ENCODE measurements at regions not wholly inside any gene's neighbourhood (a gene's known extent, or its start where the extent isn't known, plus 50 kb on each side); places are given as distances from the start of the nearest gene placed in this dataset.

GRCh38 chr12:59374783-59375182 is 221.0 kb upstream of the SLC16A7 start:
- Histone ChIP-seq H3K14ac (replicated peaks; ENCODE audit: low read depth, low read length) (no peak overlapping the region), H3K9me3 (ENCODE audit: control insufficient read depth, insufficient read depth, low read length) (no peaks in the 10 kb centered on the region), H3K18ac (ENCODE audit: low read depth, low read length) (no peak overlapping the region), H3K36me3 (ENCODE audit: control insufficient read depth, insufficient read depth, low read length) (no peaks in the 10 kb centered on the region), H2BK15ac (ENCODE audit: low read depth, low read length) (no peak overlapping the region), H3K79me1 (ENCODE audit: low read depth in 1 of 2, low read length in 2 of 2) (no peaks in the 10 kb centered on the region), H2AK5ac (ENCODE audit: low read depth, low read length) (no peak overlapping the region), H3K4me2 (ENCODE audit: low read depth, low read length) (no peak overlapping the region), H4K8ac (ENCODE audit: low read depth in 2 of 2, low read length in 2 of 2) (no peak overlapping the region), H3K4me3 (ENCODE audit: insufficient read depth, low read depth, low read length) (no peak overlapping the region), H3K56ac (ENCODE audit: extremely low read depth, insufficient read depth, low read length) (no peak overlapping the region), H3K27me3 (ENCODE audit: control insufficient read depth, insufficient read depth, low read length) (no peaks in the 10 kb centered on the region), H2BK5ac (ENCODE audit: low read depth, low read length, poor library complexity, severe bottlenecking) (no peak overlapping the region), H2AFZ (replicated peaks; ENCODE audit: low read length, poor library complexity) (no peak overlapping the region), H3K27ac (ENCODE audit: insufficient read depth, low read length) (no peak overlapping the region), H3K9me1 (ENCODE audit: insufficient read depth, low read length) (no peaks in the 10 kb centered on the region), H4K20me1 (ENCODE audit: insufficient read depth, low read length) (no peaks in the 10 kb centered on the region), H2AK9ac (replicated peaks; ENCODE audit: low read depth, low read length, poor library complexity) (no peak overlapping the region), H3K4ac (ENCODE audit: low read depth, low read length) (no peak overlapping the region), H4K5ac (ENCODE audit: low read depth, low read length) (no peak overlapping the region), H2BK120ac (ENCODE audit: low read depth, low read length) (no peak overlapping the region), H3K23ac (ENCODE audit: low read depth, low read length) (no peak overlapping the region), H4K91ac (ENCODE audit: insufficient read depth, low read depth, low read length) (no peak overlapping the region), H3K9ac (ENCODE audit: low read depth, low read length) (no peak overlapping the region), H3K4me1 (ENCODE audit: control insufficient read depth, insufficient read depth, low read length) (no peaks in the 10 kb centered on the region), H2BK20ac (ENCODE audit: low read depth, low read length) (no peak overlapping the region)
- intact Hi-C loops (cut with micrococcal nuclease) (loop anchor here (5.0 to 10.0 kb wide), 5 partner anchors 60 to 1390 kb away; no protein-coding TSS in a partner anchor), dilution Hi-C loops (cut with HindIII; ENCODE audit: low sequenced_read_pairs, unreplicated experiment) (no loop called here), in situ Hi-C loops (cut with MboI; ENCODE audit: low sequenced_read_pairs) (no loop called here)
- POLR2A ChIA-PET (ENCODE audit: unreplicated experiment): no interaction called here
- no peak for ATAC-seq (ENCODE audit: low read depth)
- 100% methylated on average over 1 of the region's 1 CpG; no CpG with 5 or more reads in 1 of the 2 experiments for WGBS, 2 experiments (ENCODE audit: extremely low coverage in 2 of 2, insufficient read length in 1 of 2)
- CTCF ChIA-PET: no interaction called here
- BruUV-seq (replicated peaks): no TSS peak
- TF ChIP-seq SMC3 (IDR thresholded peaks at IDR 0.05; ENCODE audit: low read depth, low read length) (no peak), BHLHE40 (IDR thresholded peaks at IDR 0.05; ENCODE audit: low read depth, low read length) (no peak), ELK1 (IDR thresholded peaks at IDR 0.05; ENCODE audit: borderline replicate concordance, low read depth, low read length) (no peak), MAFK (IDR thresholded peaks at IDR 0.05; ENCODE audit: low read depth, low read length) (no peak), MAZ (IDR thresholded peaks at IDR 0.05; ENCODE audit: borderline replicate concordance, low read depth, low read length) (no peak), POLR2A (IDR thresholded peaks at IDR 0.05; ENCODE audit: low read depth, low read length) (no peak), MXI1 (IDR thresholded peaks at IDR 0.05; ENCODE audit: borderline replicate concordance, low read depth, low read length) (no peak), RAD21 (IDR thresholded peaks at IDR 0.05; ENCODE audit: low read length) (no peak), CHD1 (IDR thresholded peaks at IDR 0.05; ENCODE audit: low read depth, low read length) (no peak), CTCF (conservative IDR thresholded peaks at IDR 0.05; ENCODE audit: low read depth, low read length) (no peak), FOS (IDR thresholded peaks at IDR 0.05; ENCODE audit: low read depth, low read length) (no peak), CEBPB (IDR thresholded peaks at IDR 0.05; ENCODE audit: low read depth, low read length) (no peak)
- no peak for DNase-seq

Measured in IMR-90 (cell line).